ENCODE measurements at regions not wholly inside any gene's neighbourhood (a gene's known extent, or its start where the extent isn't known, plus 50 kb on each side); places are given as distances from the start of the nearest gene placed in this dataset.

DNA sequence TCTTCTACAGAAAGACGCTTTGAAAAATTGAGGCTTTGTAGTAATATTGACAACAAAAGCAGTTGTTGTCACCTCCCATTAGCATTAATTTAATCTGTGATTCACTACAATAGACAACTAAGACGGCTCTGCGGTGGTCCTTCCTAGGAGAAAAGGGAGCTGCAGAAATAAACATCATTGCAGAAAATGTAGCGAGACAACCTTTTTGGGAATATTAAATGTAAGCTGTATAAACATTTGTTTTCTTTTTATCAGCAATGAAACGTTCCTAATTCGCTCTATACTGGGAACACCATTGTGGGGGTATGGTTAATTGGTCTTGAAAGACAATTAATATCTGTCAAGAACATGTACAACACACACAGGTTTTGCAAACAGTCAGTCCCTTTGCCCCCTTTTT, 583.3 kb upstream of the TENM3 start:
- TF ChIP-seq YY1 (IDR thresholded peaks at IDR 0.05; ENCODE audit: insufficient read depth, insufficient read length) (no peak), ZNF274 (IDR thresholded peaks at IDR 0.05; ENCODE audit: low read depth, low read length) (no peak), SUZ12 (IDR thresholded peaks at IDR 0.05; ENCODE audit: extremely low read depth, insufficient read depth, insufficient read length) (no peak)

All from NT2/D1 (cell line).